ENCODE measurements at regions not wholly inside any gene's neighbourhood (a gene's known extent, or its start where the extent isn't known, plus 50 kb on each side); places are given as distances from the start of the nearest gene placed in this dataset.

DNA sequence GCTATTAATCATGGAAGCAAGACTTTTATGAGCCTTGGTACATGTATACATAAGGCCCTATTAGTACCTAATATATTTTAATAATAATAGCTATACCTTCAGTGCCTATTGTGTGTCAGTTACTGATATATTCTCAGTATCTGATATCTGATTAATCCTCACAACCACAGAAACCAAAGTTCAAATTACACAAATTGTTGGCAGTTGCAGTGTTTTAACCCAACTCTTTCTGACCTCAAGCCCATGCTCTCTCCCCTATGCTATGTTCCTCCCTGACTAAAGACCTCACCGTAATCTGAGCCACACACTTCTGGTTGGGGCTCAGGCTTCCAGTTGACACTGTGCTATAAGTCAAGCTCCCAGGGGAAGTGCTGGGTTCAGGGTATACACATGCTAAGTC, 214.4 kb downstream of the SPTSSA start:
- no peaks in the 10 kb centered on the region for H3K4me1 Mint-ChIP-seq (ENCODE audit: low read depth, unreplicated experiment)
- no TSS peak for BruUV-seq (replicated peaks)
- H3K36me3 Mint-ChIP-seq (ENCODE audit: insufficient read depth, unreplicated experiment), result no peaks in the 10 kb centered on the region
- no peak overlapping the region for H3K4me3 Mint-ChIP-seq (ENCODE audit: low read depth, unreplicated experiment)
- CTCF ChIA-PET, result no interaction called here
- H3K27ac Mint-ChIP-seq (ENCODE audit: unreplicated experiment), result no peak overlapping the region
- no peak for DNase-seq
- no peaks in the 10 kb centered on the region for H3K27me3 Mint-ChIP-seq (ENCODE audit: unreplicated experiment)
- TF ChIP-seq, protein P1, sequence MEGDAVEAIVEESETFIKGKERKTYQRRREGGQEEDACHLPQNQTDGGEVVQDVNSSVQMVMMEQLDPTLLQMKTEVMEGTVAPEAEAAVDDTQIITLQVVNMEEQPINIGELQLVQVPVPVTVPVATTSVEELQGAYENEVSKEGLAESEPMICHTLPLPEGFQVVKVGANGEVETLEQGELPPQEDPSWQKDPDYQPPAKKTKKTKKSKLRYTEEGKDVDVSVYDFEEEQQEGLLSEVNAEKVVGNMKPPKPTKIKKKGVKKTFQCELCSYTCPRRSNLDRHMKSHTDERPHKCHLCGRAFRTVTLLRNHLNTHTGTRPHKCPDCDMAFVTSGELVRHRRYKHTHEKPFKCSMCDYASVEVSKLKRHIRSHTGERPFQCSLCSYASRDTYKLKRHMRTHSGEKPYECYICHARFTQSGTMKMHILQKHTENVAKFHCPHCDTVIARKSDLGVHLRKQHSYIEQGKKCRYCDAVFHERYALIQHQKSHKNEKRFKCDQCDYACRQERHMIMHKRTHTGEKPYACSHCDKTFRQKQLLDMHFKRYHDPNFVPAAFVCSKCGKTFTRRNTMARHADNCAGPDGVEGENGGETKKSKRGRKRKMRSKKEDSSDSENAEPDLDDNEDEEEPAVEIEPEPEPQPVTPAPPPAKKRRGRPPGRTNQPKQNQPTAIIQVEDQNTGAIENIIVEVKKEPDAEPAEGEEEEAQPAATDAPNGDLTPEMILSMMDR (IDR thresholded peaks at IDR 0.05; ENCODE audit: unreplicated experiment), result no peak
- no peaks in the 10 kb centered on the region for H3K9me3 Mint-ChIP-seq (ENCODE audit: low read depth, unreplicated experiment)
- intact Hi-C loops (cut with micrococcal nuclease; ENCODE audit: unreplicated experiment), result no loop called here

DNA sequence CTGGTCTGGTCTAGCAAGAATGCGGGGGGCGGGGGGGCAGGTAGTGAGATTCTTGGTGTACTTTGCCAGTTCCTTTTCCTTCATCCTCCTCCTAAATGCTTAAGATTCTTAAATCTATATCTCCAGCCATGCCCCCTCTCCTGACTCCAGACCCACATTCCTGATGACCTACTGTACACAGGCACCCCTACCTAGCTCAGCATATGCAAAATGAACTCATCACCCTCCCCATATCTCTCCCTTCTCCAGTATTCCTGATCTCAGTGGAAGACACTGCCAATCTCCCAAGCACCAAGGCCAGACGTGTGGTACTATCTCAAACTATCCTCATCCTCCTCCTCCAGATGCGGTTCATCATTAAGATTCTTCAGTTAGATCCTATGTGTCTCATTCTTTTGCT, 215.8 kb downstream of the SPTSSA start:
- Mint-ChIP-seq H3K27ac (ENCODE audit: unreplicated experiment) (no peak overlapping the region), H3K4me1 (ENCODE audit: low read depth, unreplicated experiment) (no peaks in the 10 kb centered on the region), H3K9me3 (ENCODE audit: low read depth, unreplicated experiment) (peaks cover 4% of the 10 kb centered on the region), H3K36me3 (ENCODE audit: insufficient read depth, unreplicated experiment) (no peaks in the 10 kb centered on the region), H3K27me3 (ENCODE audit: unreplicated experiment) (no peaks in the 10 kb centered on the region), H3K4me3 (ENCODE audit: low read depth, unreplicated experiment) (no peak overlapping the region)
- intact Hi-C loops (cut with micrococcal nuclease; ENCODE audit: unreplicated experiment), result no loop called here
- CTCF ChIA-PET, result no interaction called here
- no peak for DNase-seq
- BruUV-seq (replicated peaks), result no TSS peak
- TF ChIP-seq, protein P1 (IDR thresholded peaks at IDR 0.05; ENCODE audit: unreplicated experiment), result no peak

GRCh38 chr14:34243401-34243800, 218.6 kb downstream of the SPTSSA start:
- no peaks in the 10 kb centered on the region for H3K27me3 Mint-ChIP-seq (ENCODE audit: unreplicated experiment)
- H3K4me3 Mint-ChIP-seq (ENCODE audit: low read depth, unreplicated experiment), result no peak overlapping the region
- DNase-seq, result no peak
- no TSS peak for BruUV-seq (replicated peaks)
- H3K4me1 Mint-ChIP-seq (ENCODE audit: low read depth, unreplicated experiment), result no peaks in the 10 kb centered on the region
- H3K36me3 Mint-ChIP-seq (ENCODE audit: insufficient read depth, unreplicated experiment), result no peaks in the 10 kb centered on the region
- H3K27ac Mint-ChIP-seq (ENCODE audit: unreplicated experiment), result no peak overlapping the region
- H3K9me3 Mint-ChIP-seq (ENCODE audit: low read depth, unreplicated experiment), result peaks cover 4% of the 10 kb centered on the region
- TF ChIP-seq, protein P1 (IDR thresholded peaks at IDR 0.05; ENCODE audit: unreplicated experiment), result no peak
- CTCF ChIA-PET, result interaction anchor here (0.8 kb wide), 1 partner anchor 46 kb away, joined by 3 read pairs; no protein-coding TSS in a partner anchor
- intact Hi-C loops (cut with micrococcal nuclease; ENCODE audit: unreplicated experiment), result no loop called here

GRCh38 chr14:34243001-34243400, 219.0 kb downstream of the SPTSSA start:
- Mint-ChIP-seq H3K27me3 (ENCODE audit: unreplicated experiment) (no peaks in the 10 kb centered on the region), H3K4me1 (ENCODE audit: low read depth, unreplicated experiment) (peaks cover 2% of the 10 kb centered on the region), H3K9me3 (ENCODE audit: low read depth, unreplicated experiment) (peaks cover 4% of the 10 kb centered on the region), H3K27ac (ENCODE audit: unreplicated experiment) (no peak overlapping the region), H3K36me3 (ENCODE audit: insufficient read depth, unreplicated experiment) (no peaks in the 10 kb centered on the region), H3K4me3 (ENCODE audit: low read depth, unreplicated experiment) (no peak overlapping the region)
- TF ChIP-seq, protein P1 (IDR thresholded peaks at IDR 0.05; ENCODE audit: unreplicated experiment), result no peak
- CTCF ChIA-PET, result interaction anchor here (0.8 kb wide), 1 partner anchor 46 kb away, joined by 3 read pairs; no protein-coding TSS in a partner anchor
- BruUV-seq (replicated peaks), result no TSS peak
- DNase-seq, result no peak
- intact Hi-C loops (cut with micrococcal nuclease; ENCODE audit: unreplicated experiment), result no loop called here

All from Calu3 (cell line).